HCT116 (cell line): ENCODE measurements at regions not wholly inside any gene's neighbourhood (a gene's known extent, or its start where the extent isn't known, plus 50 kb on each side); places are given as distances from the start of the nearest gene placed in this dataset.

Source experiments
- ATAC-seq: fragments of 200-7000 bp; cut with Tn5 transposase; 2 replicates; pipeline ENCODE4 v1.9.1; 2020; ENCODE audit warnings: mild to moderate bottlenecking, moderate library complexity
- BruUV-seq: library from RNA; stranded (reverse); fragments of 400-500 nt; replicated peaks from 2 replicates; lab custom pipeline; 2021; lab: Mats Ljungman, UMichigan
- CTCF ChIA-PET: fragments of 300-600 bp; sonication (Branson Sonifier 250); formaldehyde crosslinking; loops from one replicate; lab custom pipeline; 2021; ENCODE audit warnings: antibody characterized with exemption; lab: Charles Lee
- POLR2A ChIA-PET: fragments of 300-600, 350-600 bp; sonication (Branson Sonifier 250); formaldehyde crosslinking; loops from one replicate; lab custom pipeline; 2021; ENCODE audit warnings: antibody characterized with exemption; lab: Charles Lee
- RAD21 ChIA-PET, 2 experiments: fragments of 300-600 bp; sonication (Branson Sonifier 250); formaldehyde crosslinking; loops; one replicate each; lab custom pipeline; 2023; ENCODE audit warnings: low total read pairs in 2 of 2; ENCODE audit not compliant: uncharacterized antibody in 2 of 2, unreplicated experiment in 2 of 2, low non-redundant PET in 1 of 2; lab: Charles Lee
- DNase-seq: peaks from one replicate; pipeline ENCODE4 v3.0.0-alpha.2; 2010; ENCODE audit warnings: low read depth, low spot score
- H2AFZ ChIP-seq: fragments of 200-600 bp; shearing (Covaris generic), sonication (generic); 2 replicates; pipeline ENCODE4 v1.6.1; 2017; ENCODE audit warnings: low read depth, mixed run types, mixed read lengths, antibody characterized with exemption, low read length; ENCODE audit not compliant: poor library complexity, severe bottlenecking
- H3K27ac ChIP-seq: 2 replicates; pipeline ENCODE4 v1.5.1; 2012; ENCODE audit warnings: low read depth, low read length
- H3K27me3 ChIP-seq: fragments of 200-600 bp; sonication (generic); 2 replicates; pipeline ENCODE4 v1.6.1; 2016; ENCODE audit warnings: mixed run types, low read length, mixed read lengths; ENCODE audit not compliant: insufficient read depth
- H3K36me3 ChIP-seq, 2 experiments: fragments of 200-500 bp in 1 of 2; fragments of 200-600 bp in 1 of 2; sonication (Bioruptor generic) in 1 of 2; sonication (generic) in 1 of 2; 2 replicates each; pipeline versions ENCODE4 v1.5.1 to v1.6.1; 2014 to 2016; ENCODE audit warnings: low read length in 2 of 2, inconsistent platforms in 1 of 2, mixed read lengths in 1 of 2, mixed run types in 1 of 2; ENCODE audit not compliant: insufficient read depth in 2 of 2, control insufficient read depth in 1 of 2
- H3K4me1 ChIP-seq, 2 experiments: fragments of 200-600 bp in 1 of 2; sonication (generic) in 1 of 2; 2 replicates each; pipeline versions ENCODE4 v1.5.1 to v1.6.1; 2012 to 2017; ENCODE audit warnings: low read length in 2 of 2, inconsistent platforms in 1 of 2, mild to moderate bottlenecking in 1 of 2, mixed read lengths in 1 of 2, mixed run types in 1 of 2, moderate library complexity in 1 of 2; ENCODE audit not compliant: insufficient read depth in 2 of 2, control insufficient read depth in 1 of 2
- H3K4me2 ChIP-seq: fragments of 200-600 bp; sonication (generic); 2 replicates; pipeline ENCODE4 v1.6.1; 2017; ENCODE audit warnings: mixed run types, low read length, mixed read lengths
- H3K4me3 ChIP-seq, 2 experiments: fragments of 200-600 bp in 1 of 2; sonication (generic) in 1 of 2; replicated peaks in 1 of 2; 2 replicates each; pipeline ENCODE4 v1.5.1; 2011 to 2016; ENCODE audit warnings: low read length in 2 of 2, control low read depth in 1 of 2, low read depth in 1 of 2, mild to moderate bottlenecking in 1 of 2, mixed read lengths in 1 of 2, mixed run types in 1 of 2
- H3K79me2 ChIP-seq: fragments of 200-600 bp; sonication (generic); 2 replicates; pipeline ENCODE4 v1.6.1; 2017; ENCODE audit warnings: mild to moderate bottlenecking, mixed run types, low read length, moderate library complexity, mixed read lengths; ENCODE audit not compliant: insufficient read depth
- H3K9ac ChIP-seq: fragments of 200-600 bp; sonication (generic); 2 replicates; pipeline ENCODE4 v1.6.1; 2016; ENCODE audit warnings: low read length, mixed read lengths
- H3K9me2 ChIP-seq: fragments of 200-600 bp; sonication (generic), shearing (Covaris generic); 2 replicates; pipeline ENCODE4 v1.6.1; 2017; ENCODE audit warnings: mixed run types, mild to moderate bottlenecking, moderate library complexity; ENCODE audit not compliant: insufficient read depth
- H3K9me3 ChIP-seq, 2 experiments: fragments of 200-500 bp in 1 of 2; fragments of 200-600 bp in 1 of 2; sonication (Bioruptor generic) in 1 of 2; sonication (generic) in 1 of 2; 2 replicates each; pipeline ENCODE4 v1.6.1; 2014 to 2017; ENCODE audit warnings: low read length in 2 of 2, mixed read lengths in 2 of 2, inconsistent platforms in 1 of 2, low read depth in 1 of 2, mild to moderate bottlenecking in 1 of 2, mixed run types in 1 of 2, moderate library complexity in 1 of 2; ENCODE audit not compliant: control insufficient read depth in 1 of 2, insufficient read depth in 1 of 2
- H4K20me1 ChIP-seq: fragments of 200-600 bp; sonication (generic), shearing (Covaris generic); 2 replicates; pipeline ENCODE4 v1.6.1; 2017; ENCODE audit warnings: mixed run types, mild to moderate bottlenecking, moderate library complexity; ENCODE audit not compliant: insufficient read depth
- CBX3 ChIP-seq: IDR thresholded peaks from 2 replicates; pipeline ENCODE4 v1.6.1; 2012; ENCODE audit warnings: low read depth
- CEBPB ChIP-seq: IDR thresholded peaks from 2 replicates; pipeline ENCODE4 v1.6.1; 2012; ENCODE audit warnings: low read depth
- EGR1 ChIP-seq: IDR thresholded peaks from 2 replicates; pipeline ENCODE4 v1.6.1; 2012; ENCODE audit warnings: low read depth
- ELF1 ChIP-seq: IDR thresholded peaks from 2 replicates; pipeline ENCODE4 v1.6.1; 2012; ENCODE audit warnings: low read depth, borderline replicate concordance
- EZH2 ChIP-seq: fragments of 200-600 bp; sonication (generic); IDR thresholded peaks from 2 replicates; pipeline ENCODE4 v1.6.1; 2017; ENCODE audit warnings: antibody characterized with exemption, mixed run types
- EZH2phosphoT487 ChIP-seq: fragments of 200-600 bp; IDR thresholded peaks from 2 replicates; pipeline ENCODE4 v1.6.1; 2018; ENCODE audit warnings: antibody characterized with exemption, borderline replicate concordance
- FOSL1 ChIP-seq: IDR thresholded peaks from 2 replicates; pipeline ENCODE4 v1.6.1; 2012; ENCODE audit warnings: low read depth
- JUND ChIP-seq: IDR thresholded peaks from 2 replicates; pipeline ENCODE4 v1.6.1; 2012
- POLR2A ChIP-seq: IDR thresholded peaks from 2 replicates; pipeline ENCODE4 v1.7.0; 2011; ENCODE audit warnings: borderline replicate concordance; ENCODE audit not compliant: insufficient read depth, insufficient read length; ENCODE audit errors: extremely low read depth
- POLR2AphosphoS5 ChIP-seq: IDR thresholded peaks from 2 replicates; pipeline ENCODE4 v1.6.1; 2011; ENCODE audit warnings: mild to moderate bottlenecking, low read depth, low read length, moderate library complexity
- RAD21 ChIP-seq: IDR thresholded peaks from 2 replicates; pipeline ENCODE4 v1.6.1; 2012; ENCODE audit warnings: low read depth, mild to moderate bottlenecking
- SIN3A ChIP-seq: IDR thresholded peaks from 2 replicates; pipeline ENCODE4 v1.6.1; 2012; ENCODE audit warnings: low read depth
- SRF ChIP-seq: IDR thresholded peaks from 2 replicates; pipeline ENCODE4 v1.6.1; 2012; ENCODE audit warnings: low read depth
- TCF7L2 ChIP-seq: IDR thresholded peaks from 2 replicates; pipeline ENCODE4 v1.7.0; 2011; ENCODE audit warnings: borderline replicate concordance, inconsistent platforms; ENCODE audit not compliant: insufficient read depth, insufficient read length; ENCODE audit errors: extremely low read depth
- ZFX ChIP-seq: fragments of 450-650 bp; IDR thresholded peaks from 2 replicates; pipeline ENCODE4 v1.6.1; 2017
- ZNF274 ChIP-seq: fragments of 200-500 bp; sonication (Bioruptor generic); IDR thresholded peaks from 2 replicates; pipeline ENCODE4 v1.6.1; 2014; ENCODE audit warnings: mild to moderate bottlenecking, low read depth, low read length, inconsistent platforms
- intact Hi-C: fragments of 100-400 bp; cut with micrococcal nuclease; formaldehyde crosslinking; loops from 2 replicates; pipeline ENCODE4 v1.10.0; 2022
- TF ChIP-seq, protein P1 (sequence below), 3 experiments: fragments of 200-600 bp in 1 of 3; sonication (generic) in 1 of 3; IDR thresholded peaks in 2 of 3; conservative IDR thresholded peaks in 1 of 3; 2 replicates each; pipeline ENCODE4 v1.5.1; 2012 to 2017; ENCODE audit warnings: low read depth in 2 of 3, low read length in 2 of 3, antibody characterized with exemption in 1 of 3, borderline replicate concordance in 1 of 3, control low read depth in 1 of 3, mild to moderate bottlenecking in 1 of 3, mixed read lengths in 1 of 3, mixed run types in 1 of 3, moderate library complexity in 1 of 3; ENCODE audit not compliant: insufficient read depth in 1 of 3
- TF ChIP-seq, protein P2 (sequence below): IDR thresholded peaks from 2 replicates; pipeline ENCODE4 v1.6.1; 2012
- TF ChIP-seq, protein P3 (sequence below): IDR thresholded peaks from 2 replicates; pipeline ENCODE4 v1.6.1; 2011; ENCODE audit warnings: mild to moderate bottlenecking, low read length, moderate library complexity; ENCODE audit not compliant: insufficient replicate concordance; ENCODE audit errors: extremely low read depth

DNA sequence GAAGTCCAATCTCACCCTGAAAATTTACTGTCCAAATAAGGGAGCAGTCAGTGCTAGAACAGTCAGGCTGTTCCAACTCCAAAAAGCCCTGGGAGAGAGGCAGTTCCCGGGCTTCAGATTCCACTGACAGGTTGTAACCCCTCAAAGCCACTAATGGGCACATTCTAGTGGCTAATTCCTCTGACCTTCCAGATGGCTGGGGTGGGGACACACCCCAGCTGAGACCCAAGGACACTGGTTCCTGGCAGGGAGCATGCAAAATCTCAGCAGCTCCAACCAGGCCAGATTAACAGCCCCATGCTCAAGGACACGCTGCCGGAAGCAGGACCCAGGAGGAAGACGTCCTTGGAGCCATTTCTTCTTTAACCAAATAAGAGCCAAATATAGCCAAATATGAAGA lies 92.7 kb downstream of the RPL27A start:
- Histone ChIP-seq H4K20me1 (no peaks in the 10 kb centered on the region), H3K4me1 (peaks cover 3 to 37% of the 10 kb centered on the region in 2 experiments; a peak in 3 of 4 replicates), H2AFZ (no peak overlapping the region), H3K79me2 (no peaks in the 10 kb centered on the region), H3K9me3 (no peaks in the 10 kb centered on the region), H3K9ac (no peak overlapping the region), H3K9me2 (no peaks in the 10 kb centered on the region), H3K4me3 (no peak overlapping the region), H3K4me2 (no peak overlapping the region), H3K27ac (no peak overlapping the region), H3K27me3 (no peaks in the 10 kb centered on the region), H3K36me3 (no peaks in the 10 kb centered on the region)
- POLR2A ChIA-PET, result no interaction called here
- RAD21 ChIA-PET, result no interaction called here
- CTCF ChIA-PET, result no interaction called here
- DNase-seq, result no peak
- no peak for ATAC-seq
- TF ChIP-seq FOSL1 (no peak), POLR2A (no peak), SRF (no peak), POLR2AphosphoS5 (no peak), CBX3 (no peak), ZFX (no peak), TCF7L2 (no peak), JUND (no peak), ELF1 (no peak), RAD21 (no peak), EGR1 (no peak), EZH2 (no peak), ZNF274 (no peak), SIN3A (no peak), EZH2phosphoT487 (no peak), CEBPB (no peak)
- TF ChIP-seq, protein P1, sequence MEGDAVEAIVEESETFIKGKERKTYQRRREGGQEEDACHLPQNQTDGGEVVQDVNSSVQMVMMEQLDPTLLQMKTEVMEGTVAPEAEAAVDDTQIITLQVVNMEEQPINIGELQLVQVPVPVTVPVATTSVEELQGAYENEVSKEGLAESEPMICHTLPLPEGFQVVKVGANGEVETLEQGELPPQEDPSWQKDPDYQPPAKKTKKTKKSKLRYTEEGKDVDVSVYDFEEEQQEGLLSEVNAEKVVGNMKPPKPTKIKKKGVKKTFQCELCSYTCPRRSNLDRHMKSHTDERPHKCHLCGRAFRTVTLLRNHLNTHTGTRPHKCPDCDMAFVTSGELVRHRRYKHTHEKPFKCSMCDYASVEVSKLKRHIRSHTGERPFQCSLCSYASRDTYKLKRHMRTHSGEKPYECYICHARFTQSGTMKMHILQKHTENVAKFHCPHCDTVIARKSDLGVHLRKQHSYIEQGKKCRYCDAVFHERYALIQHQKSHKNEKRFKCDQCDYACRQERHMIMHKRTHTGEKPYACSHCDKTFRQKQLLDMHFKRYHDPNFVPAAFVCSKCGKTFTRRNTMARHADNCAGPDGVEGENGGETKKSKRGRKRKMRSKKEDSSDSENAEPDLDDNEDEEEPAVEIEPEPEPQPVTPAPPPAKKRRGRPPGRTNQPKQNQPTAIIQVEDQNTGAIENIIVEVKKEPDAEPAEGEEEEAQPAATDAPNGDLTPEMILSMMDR (IDR thresholded peaks at IDR 0.05 in 2 of 3, conservative IDR thresholded peaks at IDR 0.05 in 1 of 3; ENCODE audit: borderline replicate concordance in 1 of 3, insufficient read depth in 1 of 3, low read depth in 2 of 3, low read length in 2 of 3), result no peak
- TF ChIP-seq, protein P2, sequence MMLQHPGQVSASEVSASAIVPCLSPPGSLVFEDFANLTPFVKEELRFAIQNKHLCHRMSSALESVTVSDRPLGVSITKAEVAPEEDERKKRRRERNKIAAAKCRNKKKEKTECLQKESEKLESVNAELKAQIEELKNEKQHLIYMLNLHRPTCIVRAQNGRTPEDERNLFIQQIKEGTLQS, result no peak
- TF ChIP-seq, protein P3, sequence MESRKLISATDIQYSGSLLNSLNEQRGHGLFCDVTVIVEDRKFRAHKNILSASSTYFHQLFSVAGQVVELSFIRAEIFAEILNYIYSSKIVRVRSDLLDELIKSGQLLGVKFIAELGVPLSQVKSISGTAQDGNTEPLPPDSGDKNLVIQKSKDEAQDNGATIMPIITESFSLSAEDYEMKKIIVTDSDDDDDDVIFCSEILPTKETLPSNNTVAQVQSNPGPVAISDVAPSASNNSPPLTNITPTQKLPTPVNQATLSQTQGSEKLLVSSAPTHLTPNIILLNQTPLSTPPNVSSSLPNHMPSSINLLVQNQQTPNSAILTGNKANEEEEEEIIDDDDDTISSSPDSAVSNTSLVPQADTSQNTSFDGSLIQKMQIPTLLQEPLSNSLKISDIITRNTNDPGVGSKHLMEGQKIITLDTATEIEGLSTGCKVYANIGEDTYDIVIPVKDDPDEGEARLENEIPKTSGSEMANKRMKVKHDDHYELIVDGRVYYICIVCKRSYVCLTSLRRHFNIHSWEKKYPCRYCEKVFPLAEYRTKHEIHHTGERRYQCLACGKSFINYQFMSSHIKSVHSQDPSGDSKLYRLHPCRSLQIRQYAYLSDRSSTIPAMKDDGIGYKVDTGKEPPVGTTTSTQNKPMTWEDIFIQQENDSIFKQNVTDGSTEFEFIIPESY, result no peak
- intact Hi-C loops, result no loop called here
- BruUV-seq, result no TSS peak
